ENCODE measurements at regions not wholly inside any gene's neighbourhood (a gene's known extent, or its start where the extent isn't known, plus 50 kb on each side); places are given as distances from the start of the nearest gene placed in this dataset. TPM values are rescaled to one million over a fixed set of nuclear protein-coding genes. Genes with fewer than 3 reads are reported as not detected.

GRCh38 chr2:121164042-121164441 is 121.0 kb downstream of the TFCP2L1 start:
- Mint-ChIP-seq H3K27ac (no peak overlapping the region), H3K4me3 (no peak overlapping the region), H3K9me3 (ENCODE audit: insufficient read depth) (peaks cover 2% of the 10 kb centered on the region), H3K27me3 (peaks cover 2% of the 10 kb centered on the region), H3K4me1 (no peaks in the 10 kb centered on the region)
- Histone ChIP-seq H3K9ac (ENCODE audit: low read length) (no peak overlapping the region), H2AFZ (ENCODE audit: insufficient read depth, low read depth, low read length, poor library complexity, severe bottlenecking) (no peak overlapping the region), H3K36me3 (replicated peaks in 1 of 2; ENCODE audit: control extremely low read depth in 1 of 2, control insufficient read depth in 1 of 2, extremely low read depth in 1 of 2, insufficient read depth in 2 of 2, low read length in 1 of 2) (no peaks in the 10 kb centered on the region), H3K4me2 (replicated peaks; ENCODE audit: low read depth, low read length, poor library complexity, severe bottlenecking) (no peak overlapping the region), H4K20me1 (ENCODE audit: control insufficient read depth, insufficient read depth, low read length, poor library complexity, severe bottlenecking) (no peaks in the 10 kb centered on the region), H3K4me3 (ENCODE audit: control extremely low read depth in 1 of 5, extremely low read depth in 1 of 5, insufficient read depth in 1 of 5, low read depth in 2 of 5, low read length in 4 of 5) (no peak overlapping the region), H3K27ac (ENCODE audit: low read length in 2 of 2) (no peak overlapping the region), H3K27me3 (replicated peaks in 1 of 4; ENCODE audit: control extremely low read depth in 1 of 4, control insufficient read depth in 3 of 4, insufficient read depth in 4 of 4, low read length in 3 of 4) (no peaks in the 10 kb centered on the region), H3K79me2 (ENCODE audit: control insufficient read depth, insufficient read depth, low read length) (no peaks in the 10 kb centered on the region), H3K9me3 (ENCODE audit: control extremely low read depth in 1 of 3, control insufficient read depth in 2 of 3, insufficient read depth in 1 of 3, low read length in 2 of 3) (peaks cover 0 to 17% (median 0%) of the 10 kb centered on the region in 3 donors), H3K4me1 (ENCODE audit: control insufficient read depth in 2 of 2, insufficient read depth in 2 of 2, low read length in 2 of 2) (no peaks in the 10 kb centered on the region)
- TF ChIP-seq, protein P1, sequence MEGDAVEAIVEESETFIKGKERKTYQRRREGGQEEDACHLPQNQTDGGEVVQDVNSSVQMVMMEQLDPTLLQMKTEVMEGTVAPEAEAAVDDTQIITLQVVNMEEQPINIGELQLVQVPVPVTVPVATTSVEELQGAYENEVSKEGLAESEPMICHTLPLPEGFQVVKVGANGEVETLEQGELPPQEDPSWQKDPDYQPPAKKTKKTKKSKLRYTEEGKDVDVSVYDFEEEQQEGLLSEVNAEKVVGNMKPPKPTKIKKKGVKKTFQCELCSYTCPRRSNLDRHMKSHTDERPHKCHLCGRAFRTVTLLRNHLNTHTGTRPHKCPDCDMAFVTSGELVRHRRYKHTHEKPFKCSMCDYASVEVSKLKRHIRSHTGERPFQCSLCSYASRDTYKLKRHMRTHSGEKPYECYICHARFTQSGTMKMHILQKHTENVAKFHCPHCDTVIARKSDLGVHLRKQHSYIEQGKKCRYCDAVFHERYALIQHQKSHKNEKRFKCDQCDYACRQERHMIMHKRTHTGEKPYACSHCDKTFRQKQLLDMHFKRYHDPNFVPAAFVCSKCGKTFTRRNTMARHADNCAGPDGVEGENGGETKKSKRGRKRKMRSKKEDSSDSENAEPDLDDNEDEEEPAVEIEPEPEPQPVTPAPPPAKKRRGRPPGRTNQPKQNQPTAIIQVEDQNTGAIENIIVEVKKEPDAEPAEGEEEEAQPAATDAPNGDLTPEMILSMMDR (IDR thresholded peaks at IDR 0.05) = no peak
- no peak for TF ChIP-seq EZH2 (IDR thresholded peaks at IDR 0.05; ENCODE audit: borderline replicate concordance, insufficient read depth, low read depth, low read length, poor library complexity, severe bottlenecking)
- DNase-seq (no peak), ATAC-seq (ENCODE audit: low read depth) (no peak)
- intact Hi-C loops (cut with micrococcal nuclease) = no loop called here
- WGBS (ENCODE audit: insufficient coverage) = 83% methylated on average over 3 of the region's 3 CpGs
- ChIA-PET CTCF (no interaction called here), POLR2A (no interaction called here)

- no peak overlapping the region for H3K27ac Mint-ChIP-seq
Observed at GRCh38 chr2:121165038-121165542, 119.9 kb downstream of the TFCP2L1 start.

More at GRCh38 chr2:121165038-121165542, 119.9 kb downstream of the TFCP2L1 start:
- ChIA-PET CTCF (no interaction called here), POLR2A (no interaction called here)
- Histone ChIP-seq H3K9ac (ENCODE audit: low read length) (no peak overlapping the region), H3K27me3 (replicated peaks in 1 of 4; ENCODE audit: control extremely low read depth in 1 of 4, control insufficient read depth in 3 of 4, insufficient read depth in 4 of 4, low read length in 3 of 4) (no peaks in the 10 kb centered on the region), H3K4me3 (ENCODE audit: control extremely low read depth in 1 of 5, extremely low read depth in 1 of 5, insufficient read depth in 1 of 5, low read depth in 2 of 5, low read length in 4 of 5) (no peak overlapping the region), H3K9me3 (ENCODE audit: control extremely low read depth in 1 of 3, control insufficient read depth in 2 of 3, insufficient read depth in 1 of 3, low read length in 2 of 3) (peaks cover 0 to 12% (median 0%) of the 10 kb centered on the region in 3 donors), H3K4me1 (ENCODE audit: control insufficient read depth in 2 of 2, insufficient read depth in 2 of 2, low read length in 2 of 2) (no peaks in the 10 kb centered on the region), H2AFZ (ENCODE audit: insufficient read depth, low read depth, low read length, poor library complexity, severe bottlenecking) (no peak overlapping the region), H4K20me1 (ENCODE audit: control insufficient read depth, insufficient read depth, low read length, poor library complexity, severe bottlenecking) (no peaks in the 10 kb centered on the region), H3K79me2 (ENCODE audit: control insufficient read depth, insufficient read depth, low read length) (no peaks in the 10 kb centered on the region), H3K27ac (ENCODE audit: low read length in 2 of 2) (no peak overlapping the region), H3K36me3 (replicated peaks in 1 of 2; ENCODE audit: control extremely low read depth in 1 of 2, control insufficient read depth in 1 of 2, extremely low read depth in 1 of 2, insufficient read depth in 2 of 2, low read length in 1 of 2) (no peaks in the 10 kb centered on the region), H3K4me2 (replicated peaks; ENCODE audit: low read depth, low read length, poor library complexity, severe bottlenecking) (no peak overlapping the region)
- WGBS (ENCODE audit: insufficient coverage) = no CpG with 5 or more reads among the region's 1 CpG
- H3K27me3 Mint-ChIP-seq = peaks cover 2% of the 10 kb centered on the region
- H3K9me3 Mint-ChIP-seq (ENCODE audit: insufficient read depth) = peaks cover 2% of the 10 kb centered on the region
- H3K4me1 Mint-ChIP-seq = no peaks in the 10 kb centered on the region
- DNase-seq (no peak), ATAC-seq (ENCODE audit: low read depth) (no peak)
- intact Hi-C loops (cut with micrococcal nuclease) = no loop called here
- no peak for TF ChIP-seq EZH2 (IDR thresholded peaks at IDR 0.05; ENCODE audit: borderline replicate concordance, insufficient read depth, low read depth, low read length, poor library complexity, severe bottlenecking)
- TF ChIP-seq, protein P1 (IDR thresholded peaks at IDR 0.05) = no peak
- no peak overlapping the region for H3K4me3 Mint-ChIP-seq

Small RNAs in the stretch of these regions (small RNA-seq; reads per million reads assigned to genes)
- gene RF00019 (ENCODE audit: insufficient read length, low read depth, low replicate concordance) = not detected

Measured in B cell (primary cell).